ENCODE measurements at regions not wholly inside any gene's neighbourhood (a gene's known extent, or its start where the extent isn't known, plus 50 kb on each side); places are given as distances from the start of the nearest gene placed in this dataset.

DNA sequence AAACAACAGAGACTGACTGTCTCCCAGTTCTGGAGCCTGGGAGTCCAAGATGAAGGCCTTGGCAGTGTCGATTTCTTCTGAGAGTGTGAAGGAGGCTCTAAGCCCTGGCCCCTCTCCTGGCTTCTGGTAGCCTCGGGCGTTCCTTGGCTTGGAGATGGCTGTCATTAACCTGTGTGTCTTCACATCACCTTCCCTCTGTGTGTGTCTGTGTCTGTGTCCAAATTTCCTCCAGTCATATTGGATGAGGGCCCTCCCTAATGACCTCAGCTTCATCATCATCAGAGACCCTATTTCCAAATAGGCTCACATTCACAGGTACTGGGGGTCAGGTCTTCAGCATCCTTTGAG lies 138.3 kb downstream of the TOMM20 start:
- ATAC-seq (no peak), DNase-seq (no peak)
- intact Hi-C loops (cut with DNase I) = loop anchor here in 4 of 10 donors (5.0 to 10.0 kb wide), 4 partner anchors 54 to 496 kb away; no protein-coding TSS in a partner anchor
- TF ChIP-seq, protein P1, sequence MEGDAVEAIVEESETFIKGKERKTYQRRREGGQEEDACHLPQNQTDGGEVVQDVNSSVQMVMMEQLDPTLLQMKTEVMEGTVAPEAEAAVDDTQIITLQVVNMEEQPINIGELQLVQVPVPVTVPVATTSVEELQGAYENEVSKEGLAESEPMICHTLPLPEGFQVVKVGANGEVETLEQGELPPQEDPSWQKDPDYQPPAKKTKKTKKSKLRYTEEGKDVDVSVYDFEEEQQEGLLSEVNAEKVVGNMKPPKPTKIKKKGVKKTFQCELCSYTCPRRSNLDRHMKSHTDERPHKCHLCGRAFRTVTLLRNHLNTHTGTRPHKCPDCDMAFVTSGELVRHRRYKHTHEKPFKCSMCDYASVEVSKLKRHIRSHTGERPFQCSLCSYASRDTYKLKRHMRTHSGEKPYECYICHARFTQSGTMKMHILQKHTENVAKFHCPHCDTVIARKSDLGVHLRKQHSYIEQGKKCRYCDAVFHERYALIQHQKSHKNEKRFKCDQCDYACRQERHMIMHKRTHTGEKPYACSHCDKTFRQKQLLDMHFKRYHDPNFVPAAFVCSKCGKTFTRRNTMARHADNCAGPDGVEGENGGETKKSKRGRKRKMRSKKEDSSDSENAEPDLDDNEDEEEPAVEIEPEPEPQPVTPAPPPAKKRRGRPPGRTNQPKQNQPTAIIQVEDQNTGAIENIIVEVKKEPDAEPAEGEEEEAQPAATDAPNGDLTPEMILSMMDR (IDR thresholded peaks at IDR 0.05) = no peak
- H3K36me3 ChIP-seq = no peaks in the 10 kb centered on the region
- no peaks in the 10 kb centered on the region for H3K27me3 ChIP-seq
- WGBS, 2 donors = 73 to 94% methylated on average over 3 of the region's 3 CpGs
- H3K4me3 ChIP-seq = no peak overlapping the region
- H3K27ac ChIP-seq = no peak overlapping the region
- H3K4me1 ChIP-seq = peaks cover 12 to 39% (median 30%) of the 10 kb centered on the region in 9 donors
- no peaks in the 10 kb centered on the region for H3K9me3 ChIP-seq

DNA sequence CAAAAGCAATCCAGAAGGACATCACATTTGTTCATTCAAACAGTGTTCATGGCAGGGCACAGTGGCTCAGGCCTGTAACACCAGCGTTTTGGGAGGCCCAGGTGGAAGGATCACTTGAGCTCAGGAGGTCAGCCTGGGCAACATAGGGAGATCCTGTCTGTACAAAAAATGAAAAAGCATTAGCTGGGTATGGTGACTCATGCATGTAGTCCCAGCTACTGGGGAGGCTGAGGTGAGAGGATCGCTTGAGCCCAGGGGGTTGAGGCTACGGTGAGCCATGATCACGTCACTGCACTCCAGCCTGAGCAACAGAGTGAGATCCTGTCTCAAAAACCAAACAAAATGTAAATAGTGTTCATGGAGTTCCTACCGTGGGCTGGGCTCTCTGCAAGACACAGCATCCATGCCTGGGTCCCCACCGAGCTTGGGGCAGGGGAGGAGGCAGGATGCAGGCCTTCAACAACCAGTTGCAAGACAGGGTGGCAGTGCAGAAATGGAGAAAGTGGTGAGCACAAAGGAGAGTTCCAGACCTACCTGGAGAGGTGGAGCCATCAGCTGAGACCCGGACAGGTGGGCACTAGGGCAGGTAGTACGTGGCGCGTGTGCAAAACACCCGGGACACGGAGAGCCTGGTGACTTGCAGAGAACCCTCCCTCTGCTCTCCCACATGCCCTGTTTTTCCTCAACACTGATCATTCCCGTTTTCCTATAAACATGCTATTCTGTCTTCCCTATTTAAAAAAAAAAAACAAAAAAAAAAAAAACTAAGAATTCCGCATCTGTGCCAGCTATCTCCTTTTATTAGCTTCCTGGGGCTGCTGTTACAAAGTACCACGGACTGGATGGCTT lies 138.9 kb downstream of the TOMM20 start:
- DNase-seq (no peak), ATAC-seq (no peak)
- TF ChIP-seq, protein P1 (IDR thresholded peaks at IDR 0.05) = no peak
- no peaks in the 10 kb centered on the region for H3K36me3 ChIP-seq
- H3K9me3 ChIP-seq = no peaks in the 10 kb centered on the region
- peaks cover 15 to 45% (median 36%) of the 10 kb centered on the region in 9 donors for H3K4me1 ChIP-seq
- no peak overlapping the region for H3K4me3 ChIP-seq
- intact Hi-C loops (cut with DNase I) = loop anchor here in 6 of 10 donors (5.0 to 10.0 kb wide), 10 partner anchors 55 to 495 kb away; no protein-coding TSS in a partner anchor
- no peaks in the 10 kb centered on the region for H3K27me3 ChIP-seq
- peak overlapping the region in 5 of 10 donors; percentile 1 to 98 (median 88) for H3K27ac ChIP-seq
- 96 to 97% methylated on average over 15 of the region's 15 CpGs for WGBS, 2 donors

DNA sequence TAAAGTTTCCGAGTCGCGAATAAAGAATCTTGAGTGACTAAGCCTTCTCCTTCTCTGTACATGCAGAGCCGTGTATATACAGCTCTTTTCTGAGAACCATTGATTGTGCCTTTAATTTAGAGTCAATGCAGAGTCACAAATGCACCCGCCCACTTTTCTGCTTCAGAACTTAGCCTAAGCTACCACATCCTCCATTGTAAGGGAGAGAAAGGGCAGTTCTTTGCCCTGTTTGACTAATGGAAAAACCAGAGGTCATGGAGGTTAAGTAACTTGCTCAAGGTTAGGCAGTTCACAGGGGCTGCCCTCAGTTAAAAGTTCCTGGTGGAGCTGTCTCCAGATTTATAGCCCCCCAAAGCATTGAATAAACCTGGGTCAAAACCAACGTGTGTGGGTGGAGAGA lies 139.6 kb downstream of the TOMM20 start:
- H3K9me3 ChIP-seq = no peaks in the 10 kb centered on the region
- no peaks in the 10 kb centered on the region for H3K27me3 ChIP-seq
- DNase-seq (no peak), ATAC-seq (no peak)
- peak overlapping the region in 5 of 10 donors; percentile 1 to 98 (median 88) for H3K27ac ChIP-seq
- 95% methylated on average over 6 of the region's 6 CpGs for WGBS, 2 donors
- TF ChIP-seq, protein P1 (IDR thresholded peaks at IDR 0.05) = no peak
- intact Hi-C loops (cut with DNase I) = loop anchor here in 5 of 10 donors (5.0 to 10.0 kb wide), 6 partner anchors 72 to 457 kb away; no protein-coding TSS in a partner anchor
- H3K4me3 ChIP-seq = no peak overlapping the region
- H3K4me1 ChIP-seq = peaks cover 18 to 52% (median 42%) of the 10 kb centered on the region in 9 donors
- no peaks in the 10 kb centered on the region for H3K36me3 ChIP-seq

DNA sequence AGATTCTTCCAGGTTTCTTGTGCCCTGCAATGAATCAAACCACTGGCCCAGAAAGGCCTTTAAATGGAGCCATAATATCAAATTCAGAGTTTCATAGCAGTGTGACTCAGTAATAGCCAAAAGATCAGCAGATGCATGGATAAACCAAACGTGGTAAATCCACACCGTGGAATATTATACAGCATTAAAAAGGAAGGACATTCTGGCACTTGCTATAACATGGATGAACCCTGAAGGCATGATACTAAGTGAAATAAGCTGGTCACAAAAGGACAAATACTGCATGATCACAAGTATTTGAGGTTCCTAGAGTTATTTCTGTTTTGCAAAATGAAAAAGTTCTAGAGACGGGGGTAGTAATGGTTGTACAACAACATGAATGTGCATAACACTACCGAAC lies 140.1 kb downstream of the TOMM20 start:
- ATAC-seq = no peak
- WGBS, 2 donors = 94 to 96% methylated on average over 4 of the region's 4 CpGs
- intact Hi-C loops (cut with DNase I) = loop anchor here in 5 of 10 donors (5.0 to 10.0 kb wide), 6 partner anchors 71 to 456 kb away; no protein-coding TSS in a partner anchor
- no peak for DNase-seq
- Histone ChIP-seq H3K27me3 (no peaks in the 10 kb centered on the region), H3K36me3 (no peaks in the 10 kb centered on the region), H3K4me1 (peaks cover 18 to 57% (median 44%) of the 10 kb centered on the region in 9 donors), H3K9me3 (no peaks in the 10 kb centered on the region), H3K4me3 (no peak overlapping the region), H3K27ac (peak overlapping the region in 9 of 10 donors; percentile 86 to 98 (median 89))
- TF ChIP-seq, protein P1 (IDR thresholded peaks at IDR 0.05) = no peak

All from heart right ventricle (tissue), 16 donors.